Astrocyte of the hippocampus (primary cell): ENCODE measurements at regions not wholly inside any gene's neighbourhood (a gene's known extent, or its start where the extent isn't known, plus 50 kb on each side); places are given as distances from the start of the nearest gene placed in this dataset.

ENCODE experiments used
- DNase-seq: peaks from one replicate; pipeline ENCODE4 v3.0.0; 2011; ENCODE audit warnings: low read depth, low spot score

- no peak for DNase-seq
Measured at GRCh38 chrX:145630806-145631435, 186.7 kb upstream of the SLITRK2 start.

GRCh38 chrX:145631461-145631951, 186.1 kb upstream of the SLITRK2 start:
- no peak for DNase-seq

- no peak for DNase-seq
Measured at GRCh38 chrX:145654486-145654885, 163.1 kb upstream of the SLITRK2 start.

GRCh38 chrX:145673841-145674240, 143.8 kb upstream of the SLITRK2 start:
- no peak for DNase-seq

- DNase-seq: peak; percentile 0
Measured at GRCh38 chrX:145677109-145677817, 140.4 kb upstream of the SLITRK2 start.

- no peak for DNase-seq
Measured at GRCh38 chrX:145682518-145683298, 134.9 kb upstream of the SLITRK2 start.

GRCh38 chrX:145687146-145687545, 130.5 kb upstream of the SLITRK2 start:
- no peak for DNase-seq

- no peak for DNase-seq
Measured at GRCh38 chrX:145687707-145688106, 129.9 kb upstream of the SLITRK2 start.

- no peak for DNase-seq
Measured at GRCh38 chrX:145694048-145694447, 123.6 kb upstream of the SLITRK2 start.

GRCh38 chrX:145715641-145716138, 101.9 kb upstream of the SLITRK2 start:
- DNase-seq: no peak

- no peak for DNase-seq
Measured at GRCh38 chrX:145716226-145716625, 101.4 kb upstream of the SLITRK2 start.

- peak; percentile 4 for DNase-seq
Measured at GRCh38 chrX:145727476-145727875, 90.2 kb upstream of the SLITRK2 start.

- DNase-seq: peak; percentile 25
Measured at GRCh38 chrX:145729635-145730034, 88.0 kb upstream of the SLITRK2 start.

GRCh38 chrX:145735036-145735435, 82.6 kb upstream of the SLITRK2 start:
- no peak for DNase-seq

- DNase-seq: no peak
Measured at GRCh38 chrX:145751943-145752342, 65.7 kb upstream of the SLITRK2 start.
